ENCODE measurements at regions not wholly inside any gene's neighbourhood (a gene's known extent, or its start where the extent isn't known, plus 50 kb on each side); places are given as distances from the start of the nearest gene placed in this dataset.
"Not testable (repeated sequence)": the region's sequence is repeated elsewhere in the genome, so short reads cannot be mapped to it uniquely, and the experiment has no call there.

GRCh38 chr2:143926736-143927135 is 593.2 kb downstream of the ZEB2 start:
- no peak for DNase-seq (ENCODE audit: low read depth in 2 of 2)

GRCh38 chr2:143922261-143922830 is 597.6 kb downstream of the ZEB2 start:
- DNase-seq (ENCODE audit: low read depth in 2 of 2), result not testable (repeated sequence)

GRCh38 chr2:143918465-143918989 is 601.4 kb downstream of the ZEB2 start:
- DNase-seq (ENCODE audit: low read depth in 2 of 2), result no peak

GRCh38 chr2:143916781-143917180 is 603.1 kb downstream of the ZEB2 start:
- DNase-seq (ENCODE audit: low read depth in 2 of 2), result no peak

- no peak for DNase-seq (ENCODE audit: low read depth in 2 of 2)
Observed at GRCh38 chr2:143909577-143910353, 610.2 kb downstream of the ZEB2 start.

GRCh38 chr2:143908843-143909242 is 611.1 kb downstream of the ZEB2 start:
- DNase-seq (ENCODE audit: low read depth in 2 of 2), result no peak

- no peak for DNase-seq (ENCODE audit: low read depth in 2 of 2)
Observed at GRCh38 chr2:143907801-143908200, 612.1 kb downstream of the ZEB2 start.

GRCh38 chr2:143906850-143907249 is 613.1 kb downstream of the ZEB2 start:
- no peak for DNase-seq (ENCODE audit: low read depth in 2 of 2)

- DNase-seq (ENCODE audit: low read depth in 2 of 2), result no peak
Observed at GRCh38 chr2:143905587-143905986, 614.3 kb downstream of the ZEB2 start.

- DNase-seq (ENCODE audit: low read depth in 2 of 2), result no peak
Observed at GRCh38 chr2:143903172-143903856, 616.6 kb downstream of the ZEB2 start.

- no peak for DNase-seq (ENCODE audit: low read depth in 2 of 2)
Observed at GRCh38 chr2:143901185-143901842, 618.6 kb downstream of the ZEB2 start.

GRCh38 chr2:143899987-143900386 is 619.9 kb downstream of the ZEB2 start:
- DNase-seq (ENCODE audit: low read depth in 2 of 2), result no peak

GRCh38 chr2:143893371-143893770 is 626.5 kb downstream of the ZEB2 start:
- DNase-seq (ENCODE audit: low read depth in 2 of 2), result no peak

- DNase-seq (ENCODE audit: low read depth in 2 of 2), result no peak
Observed at GRCh38 chr2:143891879-143892308, 628.0 kb downstream of the ZEB2 start.

- no peak for DNase-seq (ENCODE audit: low read depth in 2 of 2)
Observed at GRCh38 chr2:143890798-143891197, 629.1 kb downstream of the ZEB2 start.

- no peak for DNase-seq (ENCODE audit: low read depth in 2 of 2)
Observed at GRCh38 chr2:143889216-143889615, 630.7 kb downstream of the ZEB2 start.

GRCh38 chr2:143885461-143885860 is 634.5 kb downstream of the ZEB2 start:
- DNase-seq (ENCODE audit: low read depth in 2 of 2), result no peak

GRCh38 chr2:143881246-143881645 is 638.7 kb downstream of the ZEB2 start:
- no peak for DNase-seq (ENCODE audit: low read depth in 2 of 2)

- no peak for DNase-seq (ENCODE audit: low read depth in 2 of 2)
Observed at GRCh38 chr2:143877876-143878530, 641.9 kb downstream of the ZEB2 start.

GRCh38 chr2:143877056-143877455 is 642.9 kb downstream of the ZEB2 start:
- DNase-seq (ENCODE audit: low read depth in 2 of 2), result no peak

Data from stimulated activated CD4-positive, alpha-beta T cell treated with anti-CD3 and anti-CD28 coated beads, Interleukin-12 subunit alpha, Interleukin-12 subunit beta, amount 100 ng/mL, for 24 hours (primary cell).